Uterus (tissue), 2 donors: ENCODE measurements at regions not wholly inside any gene's neighbourhood (a gene's known extent, or its start where the extent isn't known, plus 50 kb on each side); places are given as distances from the start of the nearest gene placed in this dataset.

Experiments used
- CTCF ChIP-seq, 4 experiments: fragments of 200-600 bp in 2 of 4; fragments of 450-650 bp in 2 of 4; sonication (generic) in 2 of 4; IDR thresholded peaks; one replicate each; pipeline ENCODE4 v1.5.1; 2016 to 2019; ENCODE audit warnings: antibody characterized with exemption in 4 of 4, mild to moderate bottlenecking in 2 of 4, moderate library complexity in 1 of 4
- POLR2A ChIP-seq, 2 donors: fragments of 450-650 bp; IDR thresholded peaks; one replicate each; pipeline ENCODE4 v1.6.1; 2016; ENCODE audit warnings: antibody characterized with exemption in 2 of 2, mild to moderate bottlenecking in 1 of 2, moderate library complexity in 1 of 2

DNA sequence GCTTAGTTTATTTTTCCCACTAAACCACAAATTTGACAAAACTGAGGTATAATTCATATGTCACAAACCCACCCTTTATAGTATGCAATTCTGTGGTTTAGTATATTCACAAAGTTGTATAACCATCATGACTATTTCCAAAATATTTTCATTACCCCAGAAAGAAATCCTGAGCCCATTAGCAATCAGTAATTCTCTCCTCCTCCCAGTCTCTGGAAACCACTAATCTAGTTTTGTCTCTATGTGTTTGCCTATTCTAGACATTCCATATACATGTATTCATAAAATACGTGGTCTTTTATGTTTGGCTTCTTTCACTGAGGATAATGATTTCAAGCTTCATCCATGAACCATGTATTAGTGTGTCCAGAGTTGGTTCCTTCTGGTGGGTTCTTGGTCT is 267.6 kb downstream of the AEBP2 start:
- TF ChIP-seq POLR2A (IDR thresholded peaks at IDR 0.05) (no peak), CTCF (IDR thresholded peaks at IDR 0.05) (no peak)
